ENCODE measurements at regions not wholly inside any gene's neighbourhood (a gene's known extent, or its start where the extent isn't known, plus 50 kb on each side); places are given as distances from the start of the nearest gene placed in this dataset.

DNA sequence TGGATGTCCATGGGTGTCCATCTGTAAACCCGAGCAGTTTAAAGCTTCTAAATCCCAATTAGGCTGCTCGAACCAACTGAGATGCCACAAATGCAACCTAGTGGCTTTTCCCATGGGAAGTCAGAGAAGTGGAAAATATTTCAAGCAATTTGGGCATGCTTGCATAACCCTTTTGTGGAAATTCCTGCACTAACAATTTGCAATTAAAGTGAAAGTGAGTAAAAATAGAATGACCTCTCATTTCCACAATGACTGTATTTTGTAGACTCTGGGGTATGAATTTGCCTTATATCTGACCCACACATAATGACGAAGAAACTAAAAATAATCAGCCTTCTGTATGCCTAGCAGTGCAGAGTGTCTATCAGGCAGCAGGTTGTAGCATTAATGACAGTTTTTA lies 91.8 kb upstream of the TSC22D1 start:
- TF ChIP-seq ZNF785 (tag by site-specific recombination; IDR thresholded peaks at IDR 0.05) (no peak), CTCF (tag by site-specific recombination; IDR thresholded peaks at IDR 0.05) (no peak), ZNF37A (tag by site-specific recombination; IDR thresholded peaks at IDR 0.05) (no peak), HOXA7 (CRISPR knock-in tag; IDR thresholded peaks at IDR 0.05; ENCODE audit: borderline replicate concordance) (no peak), ZNF169 (tag by site-specific recombination; IDR thresholded peaks at IDR 0.05) (no peak), ZSCAN18 (tag by site-specific recombination; IDR thresholded peaks at IDR 0.05) (no peak), HOXD13 (CRISPR knock-in tag; IDR thresholded peaks at IDR 0.05; ENCODE audit: borderline replicate concordance) (no peak), ZNF274 (IDR thresholded peaks at IDR 0.05; ENCODE audit: low read length) (no peak), ZNF274 (tag by site-specific recombination; IDR thresholded peaks at IDR 0.05; ENCODE audit: borderline replicate concordance) (no peak), ZNF416 (tag by site-specific recombination; IDR thresholded peaks at IDR 0.05) (no peak)
- TF ChIP-seq, protein P1, sequence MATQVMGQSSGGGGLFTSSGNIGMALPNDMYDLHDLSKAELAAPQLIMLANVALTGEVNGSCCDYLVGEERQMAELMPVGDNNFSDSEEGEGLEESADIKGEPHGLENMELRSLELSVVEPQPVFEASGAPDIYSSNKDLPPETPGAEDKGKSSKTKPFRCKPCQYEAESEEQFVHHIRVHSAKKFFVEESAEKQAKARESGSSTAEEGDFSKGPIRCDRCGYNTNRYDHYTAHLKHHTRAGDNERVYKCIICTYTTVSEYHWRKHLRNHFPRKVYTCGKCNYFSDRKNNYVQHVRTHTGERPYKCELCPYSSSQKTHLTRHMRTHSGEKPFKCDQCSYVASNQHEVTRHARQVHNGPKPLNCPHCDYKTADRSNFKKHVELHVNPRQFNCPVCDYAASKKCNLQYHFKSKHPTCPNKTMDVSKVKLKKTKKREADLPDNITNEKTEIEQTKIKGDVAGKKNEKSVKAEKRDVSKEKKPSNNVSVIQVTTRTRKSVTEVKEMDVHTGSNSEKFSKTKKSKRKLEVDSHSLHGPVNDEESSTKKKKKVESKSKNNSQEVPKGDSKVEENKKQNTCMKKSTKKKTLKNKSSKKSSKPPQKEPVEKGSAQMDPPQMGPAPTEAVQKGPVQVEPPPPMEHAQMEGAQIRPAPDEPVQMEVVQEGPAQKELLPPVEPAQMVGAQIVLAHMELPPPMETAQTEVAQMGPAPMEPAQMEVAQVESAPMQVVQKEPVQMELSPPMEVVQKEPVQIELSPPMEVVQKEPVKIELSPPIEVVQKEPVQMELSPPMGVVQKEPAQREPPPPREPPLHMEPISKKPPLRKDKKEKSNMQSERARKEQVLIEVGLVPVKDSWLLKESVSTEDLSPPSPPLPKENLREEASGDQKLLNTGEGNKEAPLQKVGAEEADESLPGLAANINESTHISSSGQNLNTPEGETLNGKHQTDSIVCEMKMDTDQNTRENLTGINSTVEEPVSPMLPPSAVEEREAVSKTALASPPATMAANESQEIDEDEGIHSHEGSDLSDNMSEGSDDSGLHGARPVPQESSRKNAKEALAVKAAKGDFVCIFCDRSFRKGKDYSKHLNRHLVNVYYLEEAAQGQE (tag by site-specific recombination; IDR thresholded peaks at IDR 0.05): no peak
- TF ChIP-seq, protein P2, sequence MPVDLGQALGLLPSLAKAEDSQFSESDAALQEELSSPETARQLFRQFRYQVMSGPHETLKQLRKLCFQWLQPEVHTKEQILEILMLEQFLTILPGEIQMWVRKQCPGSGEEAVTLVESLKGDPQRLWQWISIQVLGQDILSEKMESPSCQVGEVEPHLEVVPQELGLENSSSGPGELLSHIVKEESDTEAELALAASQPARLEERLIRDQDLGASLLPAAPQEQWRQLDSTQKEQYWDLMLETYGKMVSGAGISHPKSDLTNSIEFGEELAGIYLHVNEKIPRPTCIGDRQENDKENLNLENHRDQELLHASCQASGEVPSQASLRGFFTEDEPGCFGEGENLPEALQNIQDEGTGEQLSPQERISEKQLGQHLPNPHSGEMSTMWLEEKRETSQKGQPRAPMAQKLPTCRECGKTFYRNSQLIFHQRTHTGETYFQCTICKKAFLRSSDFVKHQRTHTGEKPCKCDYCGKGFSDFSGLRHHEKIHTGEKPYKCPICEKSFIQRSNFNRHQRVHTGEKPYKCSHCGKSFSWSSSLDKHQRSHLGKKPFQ (tag by site-specific recombination; IDR thresholded peaks at IDR 0.05): no peak
